ENCODE measurements at regions not wholly inside any gene's neighbourhood (a gene's known extent, or its start where the extent isn't known, plus 50 kb on each side); places are given as distances from the start of the nearest gene placed in this dataset.
A peak's percentile ranks its signal among the peaks of the same experiment; 100 is the strongest.
"Not testable (repeated sequence)": the region's sequence is repeated elsewhere in the genome, so short reads cannot be mapped to it uniquely, and the experiment has no call there.

GRCh38 chr7:34207810-34208209 is 302.5 kb downstream of the BMPER start:
- DNase-seq: no peak

- no peak for DNase-seq
Measured at GRCh38 chr7:34208878-34209621, 303.7 kb downstream of the BMPER start.

- no peak for DNase-seq
Measured at GRCh38 chr7:34211018-34211417, 305.7 kb downstream of the BMPER start.

- DNase-seq: no peak
Measured at GRCh38 chr7:34217972-34218371, 312.6 kb downstream of the BMPER start.

GRCh38 chr7:34219153-34219718 is 313.9 kb downstream of the BMPER start:
- no peak for DNase-seq

- no peak for DNase-seq
Measured at GRCh38 chr7:34220506-34221185, 315.3 kb downstream of the BMPER start.

- no peak for DNase-seq
Measured at GRCh38 chr7:34222316-34222715, 317.0 kb downstream of the BMPER start.

GRCh38 chr7:34222722-34223121 is 317.4 kb downstream of the BMPER start:
- no peak for DNase-seq

GRCh38 chr7:34224281-34224680 is 318.9 kb downstream of the BMPER start:
- DNase-seq: no peak

- DNase-seq: peak; percentile 96
Measured at GRCh38 chr7:34225193-34225592, 319.9 kb downstream of the BMPER start.

GRCh38 chr7:34227525-34227924 is 322.2 kb downstream of the BMPER start:
- DNase-seq: no peak

- not testable (repeated sequence) for DNase-seq
Measured at GRCh38 chr7:34235101-34235500, 329.8 kb downstream of the BMPER start.

- no peak for DNase-seq
Measured at GRCh38 chr7:34236057-34236456, 330.7 kb downstream of the BMPER start.

- DNase-seq: no peak
Measured at GRCh38 chr7:34236839-34237492, 331.6 kb downstream of the BMPER start.

GRCh38 chr7:34237493-34237849 is 332.1 kb downstream of the BMPER start:
- no peak for DNase-seq

GRCh38 chr7:34240417-34240816 is 335.1 kb downstream of the BMPER start:
- DNase-seq: no peak

GRCh38 chr7:34242391-34242790 is 337.1 kb downstream of the BMPER start:
- DNase-seq: no peak

GRCh38 chr7:34245246-34245645 is 339.9 kb downstream of the BMPER start:
- no peak for DNase-seq

GRCh38 chr7:34247468-34247867 is 342.1 kb downstream of the BMPER start:
- no peak for DNase-seq

- no peak for DNase-seq
Measured at GRCh38 chr7:34249192-34249591, 343.9 kb downstream of the BMPER start.

GRCh38 chr7:34260279-34260678 is 354.9 kb downstream of the BMPER start:
- DNase-seq: no peak

GRCh38 chr7:34263168-34263567 is 357.8 kb downstream of the BMPER start:
- DNase-seq: no peak

GRCh38 chr7:34269084-34269483 is 363.7 kb downstream of the BMPER start:
- no peak for DNase-seq

GRCh38 chr7:34275624-34276023 is 370.3 kb downstream of the BMPER start:
- DNase-seq: no peak
